ENCODE measurements at regions not wholly inside any gene's neighbourhood (a gene's known extent, or its start where the extent isn't known, plus 50 kb on each side); places are given as distances from the start of the nearest gene placed in this dataset.
"Not testable (repeated sequence)": the region's sequence is repeated elsewhere in the genome, so short reads cannot be mapped to it uniquely, and the experiment has no call there.

DNA sequence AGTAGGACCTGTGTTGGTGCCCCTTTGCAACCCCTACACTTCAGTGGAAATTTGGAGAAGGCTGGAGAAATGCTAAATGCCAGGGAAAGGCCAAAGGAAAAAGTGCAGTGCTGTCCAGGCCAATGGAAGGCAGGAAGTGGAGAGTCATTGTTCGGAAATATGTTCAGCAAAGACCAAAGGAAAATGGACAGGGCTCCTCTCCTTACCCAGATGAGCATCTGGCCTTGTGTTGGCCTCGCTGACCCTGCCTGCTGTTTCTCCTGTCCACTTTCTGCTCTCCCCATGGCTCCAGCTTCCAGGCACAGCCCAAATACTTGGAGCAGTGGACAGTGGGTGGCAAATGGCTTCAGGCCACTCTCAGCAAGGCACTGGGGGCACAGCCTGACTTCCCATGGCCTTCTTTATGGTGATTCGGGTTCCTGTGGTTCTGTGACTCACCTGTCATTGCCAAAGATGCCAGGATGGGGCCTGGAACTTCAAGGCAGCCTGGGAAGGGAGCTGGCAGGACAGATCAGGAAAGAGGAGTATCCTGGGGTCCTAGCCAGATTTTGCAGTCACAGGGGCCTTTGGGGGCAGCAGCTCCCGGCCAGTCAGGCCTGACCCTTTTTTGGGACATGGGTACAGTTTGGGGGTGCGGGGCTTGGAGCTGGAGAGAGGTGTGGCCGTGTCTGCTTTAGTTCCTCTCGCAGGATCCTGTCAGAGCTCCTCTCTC is 190.9 kb upstream of the SLC24A3 start:
- intact Hi-C loops (cut with DNase I, micrococcal nuclease): no loop called here

DNA sequence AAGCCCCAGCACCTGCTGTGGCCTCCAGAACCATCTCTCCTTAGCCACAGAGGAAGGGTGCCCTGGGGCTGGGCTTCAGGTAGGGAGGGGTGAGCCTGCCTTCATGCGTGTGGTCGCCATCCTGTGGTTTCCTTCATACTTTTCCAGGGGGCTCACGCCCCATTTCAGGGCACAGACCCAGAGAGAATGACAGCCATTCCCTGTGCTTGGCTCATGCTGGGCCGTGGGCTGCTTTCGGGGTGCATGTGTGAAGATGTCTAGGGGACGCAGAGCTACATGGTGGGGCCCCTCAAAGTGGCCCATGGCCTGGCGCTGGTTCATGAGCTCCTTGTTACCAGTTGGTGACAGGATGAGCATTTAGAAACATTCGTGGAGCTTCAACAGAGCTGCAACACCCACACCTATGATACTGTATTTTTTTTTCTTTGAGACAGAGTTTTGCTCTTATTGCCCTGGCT is 190.3 kb upstream of the SLC24A3 start:
- intact Hi-C loops (cut with DNase I, micrococcal nuclease): no loop called here
- ATAC-seq: no peak
- no peak for DNase-seq

More for the DNA sequence above, 190.9 kb upstream of the SLC24A3 start:
- DNase-seq: no peak
- no peak for ATAC-seq

DNA sequence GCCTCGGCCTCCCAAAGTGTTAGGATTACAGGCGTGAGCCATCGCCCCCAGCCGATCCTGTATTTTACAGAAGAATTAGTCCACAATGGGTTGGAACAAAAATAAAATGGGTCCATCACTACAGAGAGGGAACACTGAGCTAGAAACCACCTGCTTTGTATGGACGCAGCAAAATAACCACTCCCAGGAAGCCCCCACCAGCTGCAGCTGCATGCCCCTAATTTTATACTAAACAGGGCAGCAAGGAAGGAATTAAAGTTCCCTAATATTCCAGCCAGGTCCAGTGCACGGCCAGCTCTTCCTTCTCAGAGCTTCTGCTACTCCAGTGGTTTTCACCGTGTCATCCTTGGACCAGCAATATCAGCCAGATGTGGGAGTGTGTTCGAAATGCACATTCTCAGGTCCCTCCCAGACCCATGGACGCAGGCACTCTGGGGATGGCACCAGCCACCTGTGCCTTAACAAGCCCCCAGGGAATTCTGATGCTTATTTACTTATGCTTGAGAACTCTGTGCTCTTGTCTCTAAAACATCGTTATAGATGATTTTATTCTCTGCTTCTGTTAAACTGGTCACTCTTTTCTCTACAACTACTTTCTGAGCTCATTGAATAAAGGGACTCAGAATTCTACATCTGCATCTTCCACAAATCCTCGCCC is 189.5 kb upstream of the SLC24A3 start:
- DNase-seq (no peak), ATAC-seq (no peak)
- intact Hi-C loops (cut with DNase I, micrococcal nuclease): no loop called here

DNA sequence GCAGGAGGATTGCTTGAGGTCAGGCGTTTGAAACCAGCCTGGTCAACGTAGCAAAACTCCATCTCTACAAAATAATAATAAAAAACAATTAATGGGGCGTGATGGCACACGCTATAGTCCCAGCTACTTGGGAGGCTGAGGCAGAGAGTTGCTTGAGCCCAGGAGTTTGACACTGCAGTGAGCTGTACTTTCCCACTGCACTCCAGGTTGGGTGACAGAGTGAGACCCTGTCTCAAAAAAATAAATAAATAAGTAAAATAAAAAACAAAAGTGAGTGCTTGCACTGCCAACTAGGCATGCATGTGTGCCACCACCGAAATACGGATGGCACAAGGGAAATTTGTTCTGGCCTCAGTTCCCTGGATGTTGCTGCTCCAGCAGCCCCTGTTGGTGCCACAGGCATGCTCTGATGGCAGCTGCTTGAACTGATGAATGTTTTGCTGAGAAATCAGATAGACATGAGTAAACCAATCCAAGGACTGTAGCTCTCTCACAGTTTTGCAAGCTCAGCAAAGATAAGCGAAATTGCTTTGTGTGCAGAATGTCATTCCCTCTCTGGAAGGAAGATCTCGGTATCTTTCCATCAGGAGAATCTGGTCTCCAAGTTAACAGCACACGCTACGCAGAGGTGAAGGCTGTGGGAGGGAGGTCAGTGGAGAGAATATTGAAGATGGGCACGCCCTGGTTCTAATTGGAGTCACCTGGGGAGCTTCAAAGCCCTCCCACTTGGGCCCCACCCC is 188.0 kb upstream of the SLC24A3 start:
- DNase-seq: no peak
- no peak for ATAC-seq
- intact Hi-C loops (cut with DNase I, micrococcal nuclease): no loop called here

DNA sequence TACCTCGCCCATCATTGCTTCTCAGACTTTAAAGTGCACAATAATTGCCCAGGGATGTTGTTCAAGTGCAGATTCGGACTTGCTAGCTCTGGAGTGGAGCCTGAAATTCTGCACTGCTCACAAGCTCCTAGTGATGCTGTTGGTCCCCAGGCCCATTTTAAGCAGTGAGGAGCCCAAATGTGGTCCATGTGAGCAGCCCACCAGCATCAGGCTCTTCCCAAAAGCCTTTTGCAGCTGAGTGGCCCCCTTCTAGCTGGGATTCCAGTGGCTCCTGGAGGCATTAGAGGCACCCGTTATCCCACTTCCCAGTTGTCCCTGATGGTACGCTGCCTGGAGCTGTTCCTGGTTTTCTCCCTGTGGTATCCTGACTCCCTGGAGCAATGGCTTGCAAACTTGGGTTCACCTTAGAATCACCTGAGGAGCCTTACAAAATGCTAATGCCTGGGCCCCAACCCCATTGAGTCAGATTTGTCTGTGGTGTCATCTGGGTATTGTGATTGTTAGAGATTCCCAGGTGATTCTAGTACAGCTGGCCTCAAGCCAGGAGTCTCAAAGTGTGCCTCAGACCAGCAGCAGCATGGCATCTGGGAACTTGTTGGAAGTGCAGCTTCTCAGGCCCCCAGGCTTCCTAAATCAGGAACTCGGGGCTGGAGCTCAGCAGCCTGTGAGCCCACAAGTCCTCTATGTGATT is 186.9 kb upstream of the SLC24A3 start:
- intact Hi-C loops (cut with DNase I, micrococcal nuclease): no loop called here
- ATAC-seq (no peak), DNase-seq (no peak)

DNA sequence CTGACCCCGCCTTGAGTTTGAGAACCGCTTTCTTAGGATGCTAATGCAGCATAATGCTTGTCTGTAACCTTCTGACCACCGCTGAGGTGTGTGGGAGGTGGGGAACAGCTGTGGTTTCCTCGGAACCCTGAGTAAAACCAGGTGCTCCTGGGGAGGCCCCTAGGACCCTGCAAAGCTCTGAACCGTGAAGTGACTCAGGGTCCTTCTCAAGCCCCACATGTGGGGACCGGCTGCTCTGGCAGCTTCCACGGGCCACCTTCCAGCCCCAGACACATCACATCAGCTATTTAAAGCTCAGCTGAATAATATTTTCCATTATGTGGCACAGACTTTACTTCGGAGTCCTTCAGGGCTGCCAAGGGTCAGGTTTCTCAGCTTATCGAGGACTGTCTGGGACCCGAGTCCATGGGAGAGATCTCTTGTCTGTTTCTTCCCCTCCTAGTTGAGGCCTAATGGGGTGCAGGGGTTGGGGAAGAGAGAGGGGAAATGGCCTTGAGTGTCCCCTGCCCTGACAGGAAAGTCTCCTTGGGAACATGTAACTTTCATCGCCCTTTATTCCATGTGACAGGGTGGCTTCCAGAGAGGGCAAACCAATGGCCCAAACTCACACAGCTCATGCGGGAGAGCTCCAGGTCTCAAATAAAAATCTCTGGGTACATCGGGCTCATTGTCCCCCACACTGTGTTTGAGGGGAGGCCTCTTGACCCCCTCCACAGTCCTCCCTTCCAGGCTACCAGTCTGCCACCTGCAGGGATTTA is 186.1 kb upstream of the SLC24A3 start:
- intact Hi-C loops (cut with DNase I, micrococcal nuclease): no loop called here
- DNase-seq (no peak), ATAC-seq (no peak)

DNA sequence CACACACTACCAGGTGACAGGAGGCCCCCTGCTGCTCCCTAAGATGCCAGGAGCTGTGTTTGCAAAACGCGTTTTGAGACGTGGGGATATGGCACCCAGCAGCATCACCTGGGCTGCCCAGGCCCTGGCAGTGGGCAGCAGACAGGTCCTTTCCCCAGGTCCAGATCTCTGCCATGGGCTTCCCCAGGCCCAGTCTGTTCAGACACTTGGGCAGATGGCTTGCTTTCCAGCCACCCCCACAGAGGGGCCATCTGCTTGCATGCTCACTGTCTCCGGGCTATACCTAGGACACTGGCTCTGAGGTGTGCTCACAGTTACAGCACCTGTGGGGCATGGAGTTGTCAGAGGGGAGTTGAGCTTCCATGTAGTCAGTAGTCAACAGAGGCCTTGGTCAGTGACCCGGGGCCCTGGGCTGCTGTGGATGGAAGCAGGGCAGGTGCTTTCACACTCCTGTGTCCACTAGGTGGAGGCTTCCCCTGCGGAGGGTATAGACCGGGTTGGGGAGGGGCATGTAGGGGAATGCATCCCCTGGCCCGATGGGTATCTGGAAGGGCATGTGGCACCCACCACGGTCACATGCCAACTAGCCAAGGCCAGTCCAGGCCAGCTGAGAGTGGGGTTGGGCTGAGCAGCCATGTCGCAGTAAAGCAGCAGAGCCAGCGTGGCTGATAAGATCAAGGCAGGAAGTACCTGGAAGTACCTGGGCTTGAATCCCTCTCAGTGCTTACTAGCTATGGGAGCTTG is 185.4 kb upstream of the SLC24A3 start:
- intact Hi-C loops (cut with DNase I, micrococcal nuclease): no loop called here
- peak; percentile 34 for ATAC-seq
- DNase-seq: no peak

DNA sequence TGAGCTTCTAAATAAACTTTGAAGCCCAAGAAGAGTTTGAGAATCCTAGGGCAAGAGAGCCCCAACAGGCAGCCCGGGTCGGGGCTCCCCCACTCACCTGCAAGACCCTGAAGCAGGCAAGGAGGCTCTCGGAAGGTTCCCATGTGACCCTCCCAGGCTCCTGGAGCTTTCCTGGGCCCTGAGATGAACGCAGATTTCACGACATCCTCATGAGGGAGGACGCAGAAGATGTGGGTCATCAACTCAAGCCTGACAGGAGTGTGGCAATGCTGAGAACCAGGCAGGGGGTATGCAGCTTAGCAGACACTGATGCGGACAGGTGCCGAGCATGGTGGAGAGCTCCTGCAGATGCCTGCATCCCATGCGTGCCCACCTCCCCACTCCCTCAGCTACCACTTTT is 184.5 kb upstream of the SLC24A3 start:
- intact Hi-C loops (cut with DNase I, micrococcal nuclease): no loop called here
- no peak for ATAC-seq
- no peak for DNase-seq

DNA sequence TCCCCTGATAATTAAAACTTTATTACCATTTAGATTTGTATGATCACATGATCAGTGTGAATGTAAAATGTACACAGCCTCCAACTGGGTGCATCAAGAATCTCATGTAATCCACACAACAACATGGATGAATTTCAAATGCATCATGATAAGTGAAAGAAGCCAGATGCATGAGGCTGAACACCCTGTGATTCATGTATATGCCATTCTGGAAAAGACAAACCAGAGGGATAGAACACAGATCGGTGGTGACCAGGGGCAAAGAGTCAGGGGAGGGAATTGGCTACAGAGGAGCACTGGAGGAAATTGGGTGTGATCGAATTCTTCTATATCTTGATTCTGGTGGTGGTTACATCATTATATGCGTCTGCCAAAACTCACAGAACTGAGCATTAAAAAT is 170.7 kb upstream of the SLC24A3 start:
- DNase-seq: no peak
- no peak for ATAC-seq
- intact Hi-C loops (cut with DNase I, micrococcal nuclease): no loop called here

DNA sequence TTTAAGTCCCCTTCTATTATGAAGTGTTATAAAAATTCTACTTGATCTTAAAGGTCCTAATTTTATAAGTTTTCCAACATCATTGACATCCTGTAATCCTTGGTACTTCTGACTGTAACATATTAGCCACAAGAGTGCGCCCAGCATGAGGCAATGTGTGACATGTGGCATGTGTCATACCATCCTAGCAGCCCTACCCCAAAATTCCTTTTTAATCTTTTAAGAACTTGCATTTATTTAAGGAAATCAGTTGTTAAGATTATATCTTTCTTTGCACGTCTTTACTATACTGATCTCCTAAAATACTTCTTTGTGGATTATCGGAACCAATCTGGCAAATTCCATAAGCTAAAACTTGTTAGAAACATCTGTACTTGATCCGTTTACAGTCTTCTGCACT is 167.1 kb upstream of the SLC24A3 start:
- intact Hi-C loops (cut with DNase I, micrococcal nuclease): no loop called here
- ATAC-seq: no peak
- DNase-seq: no peak

DNA sequence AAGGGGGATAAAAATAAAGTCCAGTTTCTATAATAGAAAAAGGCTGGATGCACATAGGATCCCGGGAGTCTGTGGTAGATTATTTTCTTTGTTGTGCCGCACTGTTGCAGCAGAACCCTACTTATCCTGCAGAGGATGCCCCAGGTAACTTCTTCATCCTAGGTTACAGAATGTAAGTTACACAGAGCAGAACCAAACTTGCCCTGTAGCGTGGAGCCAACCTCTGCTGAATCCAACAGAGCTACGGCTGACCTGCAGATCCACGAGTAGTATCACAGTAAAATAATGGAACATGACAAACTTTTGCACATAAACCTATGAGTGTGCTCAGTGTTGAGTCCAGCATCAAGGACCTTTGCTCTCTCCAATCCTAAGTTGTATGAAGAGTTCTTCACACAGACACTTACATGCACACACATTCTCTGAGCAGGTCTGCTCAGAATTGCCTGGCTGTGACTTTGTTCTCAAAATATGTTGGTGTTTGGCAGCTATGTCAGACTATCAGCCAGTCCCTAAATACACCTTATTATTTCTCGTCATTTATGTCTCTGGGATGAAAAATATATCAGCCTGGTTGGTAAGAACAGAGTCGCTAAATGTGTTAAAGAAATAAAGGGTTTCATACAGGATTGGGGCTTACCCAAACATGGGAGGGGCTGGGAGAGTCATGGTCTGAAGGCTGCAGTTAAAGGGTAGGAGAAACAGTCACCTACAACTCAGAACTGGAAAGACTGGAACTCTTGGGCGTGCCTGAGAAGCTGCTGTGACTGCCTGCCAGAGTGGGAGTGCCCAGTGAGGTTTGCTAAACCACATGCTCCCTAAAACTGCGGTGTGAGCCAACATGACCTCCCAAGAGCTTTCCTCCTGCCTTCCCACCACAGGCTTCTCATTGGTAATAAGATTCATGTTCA is 165.1 kb upstream of the SLC24A3 start:
- intact Hi-C loops (cut with DNase I, micrococcal nuclease): no loop called here
- DNase-seq: peak; percentile 82 to 89
- ATAC-seq: peak; percentile 96

DNA sequence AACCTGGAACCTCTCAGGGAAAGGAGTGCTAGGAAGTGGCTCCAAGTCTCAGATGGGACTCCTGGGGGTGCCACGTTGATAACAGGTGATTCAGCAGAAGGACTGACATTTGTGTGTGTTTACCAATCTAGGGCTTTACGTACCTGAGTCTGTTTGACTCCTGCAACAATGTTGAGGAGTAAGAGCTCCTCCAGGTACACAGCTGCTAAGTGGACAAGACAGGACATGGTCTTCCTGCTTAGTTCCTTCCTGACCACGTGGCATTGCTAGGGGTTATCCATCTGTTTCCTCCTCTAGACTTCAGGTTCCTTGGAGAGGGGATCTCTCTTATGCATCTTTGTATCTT is 164.5 kb upstream of the SLC24A3 start:
- intact Hi-C loops (cut with DNase I, micrococcal nuclease): no loop called here
- ATAC-seq (peak; percentile 54), DNase-seq (no peak)

DNA sequence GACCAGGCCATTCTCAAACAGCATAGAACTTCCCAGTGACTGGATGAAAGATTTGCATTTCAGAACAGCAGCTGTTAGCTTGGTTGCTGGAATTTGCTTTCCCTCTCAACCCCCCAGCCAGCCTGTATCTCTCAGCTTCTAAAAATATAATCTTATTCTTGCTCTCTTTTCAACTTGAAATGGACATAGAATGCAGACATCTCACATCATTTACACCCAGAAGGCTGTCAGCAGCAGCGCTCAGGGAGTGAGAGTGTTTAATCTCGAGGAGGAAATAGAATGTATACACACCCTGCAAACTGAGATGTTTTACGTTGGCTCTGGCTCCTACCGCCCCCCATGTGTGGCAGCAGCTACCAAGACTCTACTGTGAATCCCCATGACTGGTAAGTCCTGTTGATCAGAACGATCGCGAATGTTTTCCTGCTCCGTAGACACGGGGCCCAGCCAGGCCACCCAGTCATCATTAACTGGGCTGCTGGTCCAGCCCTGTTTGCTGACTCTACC is 163.4 kb upstream of the SLC24A3 start:
- ATAC-seq (peak; percentile 44), DNase-seq (no peak)
- intact Hi-C loops (cut with DNase I, micrococcal nuclease): no loop called here

DNA sequence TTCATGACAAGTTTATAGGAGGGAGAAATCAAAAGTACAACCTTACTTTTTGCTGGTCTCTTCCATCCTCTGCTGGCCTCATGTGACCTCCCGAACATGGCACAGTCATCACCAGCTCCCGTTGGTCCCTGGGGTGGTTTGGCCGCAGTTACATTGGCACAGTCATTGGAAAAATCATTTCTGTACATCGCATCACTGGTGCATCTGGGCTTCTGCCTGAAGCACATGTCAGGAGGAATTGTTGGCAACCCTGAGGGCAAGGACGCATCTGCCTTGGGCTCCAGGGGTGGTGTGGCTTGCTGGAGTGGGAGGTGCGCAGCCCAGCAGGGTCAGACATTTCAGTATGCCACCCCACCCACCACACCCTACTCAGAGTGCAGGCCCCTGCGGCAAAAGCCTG is 162.9 kb upstream of the SLC24A3 start:
- ATAC-seq (no peak), DNase-seq (no peak)
- intact Hi-C loops (cut with DNase I, micrococcal nuclease): no loop called here

DNA sequence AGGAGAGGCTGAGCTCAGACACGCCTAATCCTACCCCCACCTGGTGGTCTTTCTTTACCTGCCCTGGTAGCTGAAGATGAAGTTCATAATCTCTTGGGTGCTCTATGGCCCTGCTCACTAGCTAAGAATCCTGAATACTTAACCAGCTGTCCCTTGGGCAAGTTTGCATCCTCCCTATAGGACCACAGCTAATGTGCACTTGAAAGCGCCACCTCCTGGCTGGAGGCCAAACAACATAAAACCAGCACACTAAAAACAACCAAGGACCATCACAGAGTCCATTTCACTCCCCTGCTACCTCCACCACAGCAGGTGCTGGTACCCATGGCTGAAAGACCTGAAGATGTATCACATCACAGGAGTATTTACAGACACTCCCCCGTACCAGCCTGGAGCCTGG is 155.5 kb upstream of the SLC24A3 start:
- DNase-seq (no peak), ATAC-seq (no peak)
- intact Hi-C loops (cut with DNase I, micrococcal nuclease): no loop called here

DNA sequence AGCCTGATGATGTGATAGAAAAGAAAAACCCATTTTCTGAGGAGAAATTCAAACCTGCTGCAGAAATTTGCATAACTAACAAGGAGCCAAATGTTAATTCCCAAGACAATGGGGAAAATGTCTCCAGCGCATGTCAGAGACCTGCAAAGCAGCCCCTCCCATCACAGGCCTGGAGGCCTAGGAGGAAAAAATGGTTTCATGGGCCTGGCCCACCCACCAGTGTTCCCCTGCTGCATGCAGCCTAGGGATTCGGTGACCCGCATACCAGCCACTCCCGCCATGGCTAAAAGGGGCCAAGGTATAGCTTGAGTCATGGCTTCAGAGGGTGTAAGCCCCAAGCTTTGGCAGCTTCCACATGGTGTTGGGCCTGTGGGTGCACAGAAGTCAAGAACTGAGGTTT is 147.7 kb upstream of the SLC24A3 start:
- intact Hi-C loops (cut with DNase I, micrococcal nuclease); DNase-seq; ATAC-seq: not testable (repeated sequence)

DNA sequence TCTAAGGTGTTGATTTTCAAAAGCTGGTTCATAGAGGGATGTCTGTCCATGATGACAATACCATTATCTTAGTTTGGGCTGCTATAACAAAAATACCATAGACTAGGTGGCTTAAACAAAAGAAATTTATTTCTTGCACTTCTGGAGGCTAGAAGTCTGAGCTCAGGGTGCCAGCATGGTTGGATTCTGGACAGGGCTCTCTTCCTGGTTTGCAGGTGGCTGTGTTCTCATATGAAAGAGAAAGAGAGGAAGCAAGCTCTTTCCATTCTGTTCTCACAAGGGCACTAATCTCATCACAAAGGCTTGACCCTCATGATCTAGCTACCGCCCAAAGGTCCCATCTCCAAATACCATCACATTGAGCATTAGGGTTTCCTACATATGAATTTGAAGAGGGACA is 144.5 kb upstream of the SLC24A3 start:
- intact Hi-C loops (cut with DNase I, micrococcal nuclease): no loop called here
- DNase-seq (no peak), ATAC-seq (no peak)
